ENCODE measurements at regions not wholly inside any gene's neighbourhood (a gene's known extent, or its start where the extent isn't known, plus 50 kb on each side); places are given as distances from the start of the nearest gene placed in this dataset.

DNA sequence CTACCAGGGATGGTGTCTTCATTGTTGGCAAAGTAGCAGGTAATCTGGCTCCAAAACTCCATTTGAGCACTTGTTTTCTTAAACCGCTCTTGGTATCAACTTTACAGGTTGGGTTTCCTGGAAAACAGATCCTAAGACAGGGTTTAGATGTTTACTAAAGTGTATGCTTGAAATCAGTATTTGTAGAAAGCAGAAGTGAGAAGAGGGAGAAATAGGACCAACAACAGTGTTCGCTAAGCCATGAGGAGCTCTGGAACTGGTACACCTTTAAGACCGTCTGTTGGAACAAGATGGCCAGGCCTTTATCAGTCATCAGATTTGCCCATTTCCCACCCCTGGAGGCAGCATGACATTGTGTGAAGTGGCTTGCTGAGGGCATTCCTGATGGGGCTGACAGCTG, 171.0 kb upstream of the COL8A1 start:
- H3K9me3 ChIP-seq (ENCODE audit: control insufficient read depth in 4 of 4, insufficient read depth in 3 of 4, low read length in 3 of 4), result no peaks in the 10 kb centered on the region
- H3K27ac ChIP-seq (ENCODE audit: low read depth in 1 of 2, low read length in 1 of 2), result no peak overlapping the region
- H3K9ac ChIP-seq (ENCODE audit: insufficient read depth in 1 of 2, low read length in 2 of 2), result no peak overlapping the region
- H3K36me3 ChIP-seq (ENCODE audit: control insufficient read depth in 4 of 4, insufficient read depth in 4 of 4, low read length in 4 of 4), result no peaks in the 10 kb centered on the region
- H3K27me3 ChIP-seq (ENCODE audit: control insufficient read depth in 3 of 3, insufficient read depth in 3 of 3, low read length in 2 of 3), result no peaks in the 10 kb centered on the region
- no peak for DNase-seq
- 92 to 96% methylated on average over 3 of the region's 3 CpGs for WGBS, 2 donors
- no peak overlapping the region for H3K4me3 ChIP-seq
- H3K4me1 ChIP-seq (ENCODE audit: control insufficient read depth in 5 of 5, insufficient read depth in 5 of 5, low read length in 5 of 5), result no peaks in the 10 kb centered on the region
- no peak for ATAC-seq (ENCODE audit: insufficient read depth, low FRiP score)
- TF ChIP-seq, protein P1, sequence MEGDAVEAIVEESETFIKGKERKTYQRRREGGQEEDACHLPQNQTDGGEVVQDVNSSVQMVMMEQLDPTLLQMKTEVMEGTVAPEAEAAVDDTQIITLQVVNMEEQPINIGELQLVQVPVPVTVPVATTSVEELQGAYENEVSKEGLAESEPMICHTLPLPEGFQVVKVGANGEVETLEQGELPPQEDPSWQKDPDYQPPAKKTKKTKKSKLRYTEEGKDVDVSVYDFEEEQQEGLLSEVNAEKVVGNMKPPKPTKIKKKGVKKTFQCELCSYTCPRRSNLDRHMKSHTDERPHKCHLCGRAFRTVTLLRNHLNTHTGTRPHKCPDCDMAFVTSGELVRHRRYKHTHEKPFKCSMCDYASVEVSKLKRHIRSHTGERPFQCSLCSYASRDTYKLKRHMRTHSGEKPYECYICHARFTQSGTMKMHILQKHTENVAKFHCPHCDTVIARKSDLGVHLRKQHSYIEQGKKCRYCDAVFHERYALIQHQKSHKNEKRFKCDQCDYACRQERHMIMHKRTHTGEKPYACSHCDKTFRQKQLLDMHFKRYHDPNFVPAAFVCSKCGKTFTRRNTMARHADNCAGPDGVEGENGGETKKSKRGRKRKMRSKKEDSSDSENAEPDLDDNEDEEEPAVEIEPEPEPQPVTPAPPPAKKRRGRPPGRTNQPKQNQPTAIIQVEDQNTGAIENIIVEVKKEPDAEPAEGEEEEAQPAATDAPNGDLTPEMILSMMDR (IDR thresholded peaks at IDR 0.05; ENCODE audit: control extremely low read depth, extremely low read depth), result no peak

DNA sequence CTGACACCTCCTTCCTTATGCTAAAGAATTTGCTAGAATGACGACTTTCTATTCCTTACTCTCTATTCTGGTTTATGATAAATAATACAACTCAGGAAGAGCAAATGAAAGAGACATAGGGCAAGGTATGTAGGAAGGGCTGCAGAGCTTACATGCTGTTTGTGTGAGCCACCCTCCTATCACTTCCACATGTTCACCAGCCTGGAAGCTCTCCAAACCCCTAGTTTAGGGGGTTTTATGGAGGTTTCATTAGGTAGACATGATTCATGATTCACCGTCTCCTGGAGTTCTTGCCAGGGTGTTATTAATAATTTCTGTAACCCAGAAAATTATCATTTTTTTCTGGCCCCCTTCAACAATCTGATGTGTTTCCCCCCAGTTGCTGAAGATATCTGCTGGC, 172.1 kb upstream of the COL8A1 start:
- Histone ChIP-seq H3K36me3 (ENCODE audit: control insufficient read depth in 4 of 4, insufficient read depth in 4 of 4, low read length in 4 of 4) (no peaks in the 10 kb centered on the region), H3K9me3 (ENCODE audit: control insufficient read depth in 4 of 4, insufficient read depth in 3 of 4, low read length in 3 of 4) (no peaks in the 10 kb centered on the region), H3K9ac (ENCODE audit: insufficient read depth in 1 of 2, low read length in 2 of 2) (no peak overlapping the region), H3K4me1 (ENCODE audit: control insufficient read depth in 5 of 5, insufficient read depth in 5 of 5, low read length in 5 of 5) (no peaks in the 10 kb centered on the region), H3K27me3 (ENCODE audit: control insufficient read depth in 3 of 3, insufficient read depth in 3 of 3, low read length in 2 of 3) (no peaks in the 10 kb centered on the region), H3K4me3 (no peak overlapping the region), H3K27ac (ENCODE audit: low read depth in 1 of 2, low read length in 1 of 2) (no peak overlapping the region)
- DNase-seq (no peak), ATAC-seq (ENCODE audit: insufficient read depth, low FRiP score) (no peak)
- TF ChIP-seq, protein P1 (IDR thresholded peaks at IDR 0.05; ENCODE audit: control extremely low read depth, extremely low read depth), result no peak
- WGBS, 2 donors, result 78 to 88% methylated on average over 2 of the region's 2 CpGs

DNA sequence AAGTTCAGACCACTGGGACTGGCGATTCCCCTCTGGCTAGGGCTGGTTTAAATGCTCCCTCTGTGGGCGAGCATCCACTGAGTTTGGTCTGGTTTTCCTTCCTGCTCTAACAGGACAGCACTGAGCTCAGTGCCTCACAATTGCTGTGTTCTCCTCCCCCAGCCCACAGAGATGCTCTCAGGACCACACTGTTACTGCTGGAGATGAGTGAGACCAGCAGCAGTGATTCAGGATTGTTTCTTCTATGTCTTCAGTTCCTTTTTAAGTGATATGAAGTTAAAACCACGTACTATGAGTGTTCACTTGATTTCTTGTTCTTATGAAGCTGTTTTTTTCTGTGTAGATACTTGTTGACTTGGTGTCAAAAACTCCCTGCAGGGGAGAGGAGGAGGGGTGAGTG, 180.4 kb upstream of the COL8A1 start:
- Histone ChIP-seq H3K4me3 (no peak overlapping the region), H3K36me3 (ENCODE audit: control insufficient read depth in 4 of 4, insufficient read depth in 4 of 4, low read length in 4 of 4) (no peaks in the 10 kb centered on the region), H3K27ac (ENCODE audit: low read depth in 1 of 2, low read length in 1 of 2) (no peak overlapping the region), H3K9me3 (ENCODE audit: control insufficient read depth in 4 of 4, insufficient read depth in 3 of 4, low read length in 3 of 4) (no peaks in the 10 kb centered on the region), H3K27me3 (ENCODE audit: control insufficient read depth in 3 of 3, insufficient read depth in 3 of 3, low read length in 2 of 3) (no peaks in the 10 kb centered on the region), H3K4me1 (ENCODE audit: control insufficient read depth in 5 of 5, insufficient read depth in 5 of 5, low read length in 5 of 5) (no peaks in the 10 kb centered on the region), H3K9ac (ENCODE audit: insufficient read depth in 1 of 2, low read length in 2 of 2) (no peak overlapping the region)
- 78 to 86% methylated on average over 3 of the region's 3 CpGs for WGBS, 2 donors
- DNase-seq (no peak), ATAC-seq (ENCODE audit: insufficient read depth, low FRiP score) (no peak)
- TF ChIP-seq, protein P1 (IDR thresholded peaks at IDR 0.05; ENCODE audit: control extremely low read depth, extremely low read depth), result no peak

DNA sequence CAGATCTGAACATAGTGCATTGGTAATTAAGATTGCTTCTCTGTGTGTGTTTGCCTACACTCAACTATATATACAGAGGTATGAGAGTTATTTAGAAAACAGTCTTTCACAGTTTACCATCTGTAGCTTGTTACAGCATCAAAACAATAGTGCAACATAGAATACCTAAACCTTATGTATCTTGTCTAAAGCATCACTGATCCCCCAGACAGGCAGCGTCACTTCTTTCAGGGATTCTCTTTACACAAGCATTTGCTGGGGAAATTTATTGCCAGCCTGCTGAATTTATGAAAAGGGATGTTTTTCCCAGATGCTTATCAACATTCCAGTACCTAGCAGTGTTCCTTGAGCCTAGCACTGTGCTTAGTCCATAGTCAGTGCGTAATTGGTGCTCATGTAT, 195.8 kb upstream of the COL8A1 start:
- Histone ChIP-seq H3K4me3 (no peak overlapping the region), H3K9ac (ENCODE audit: insufficient read depth in 1 of 2, low read length in 2 of 2) (no peak overlapping the region), H3K36me3 (ENCODE audit: control insufficient read depth in 4 of 4, insufficient read depth in 4 of 4, low read length in 4 of 4) (no peaks in the 10 kb centered on the region), H3K27me3 (ENCODE audit: control insufficient read depth in 3 of 3, insufficient read depth in 3 of 3, low read length in 2 of 3) (no peaks in the 10 kb centered on the region), H3K4me1 (ENCODE audit: control insufficient read depth in 5 of 5, insufficient read depth in 5 of 5, low read length in 5 of 5) (no peaks in the 10 kb centered on the region), H3K9me3 (ENCODE audit: control insufficient read depth in 4 of 4, insufficient read depth in 3 of 4, low read length in 3 of 4) (peaks cover 0 to 4% (median 0%) of the 10 kb centered on the region in 4 donors), H3K27ac (ENCODE audit: low read depth in 1 of 2, low read length in 1 of 2) (no peak overlapping the region)
- ATAC-seq (ENCODE audit: insufficient read depth, low FRiP score), result no peak
- WGBS, 2 donors, result 97% methylated on average over 2 of the region's 2 CpGs
- TF ChIP-seq, protein P1 (IDR thresholded peaks at IDR 0.05; ENCODE audit: control extremely low read depth, extremely low read depth), result no peak
- no peak for DNase-seq

All from lung (tissue), 11 donors.